ENCODE measurements at regions not wholly inside any gene's neighbourhood (a gene's known extent, or its start where the extent isn't known, plus 50 kb on each side); places are given as distances from the start of the nearest gene placed in this dataset.

- no peak for TF ChIP-seq CTCF (IDR thresholded peaks at IDR 0.05)
- no peak for TF ChIP-seq POLR2AphosphoS5 (IDR thresholded peaks at IDR 0.05; ENCODE audit: insufficient read depth in 1 of 2, low read depth in 1 of 2)
- TF ChIP-seq POLR2A (IDR thresholded peaks at IDR 0.05) = no peak
These were observed 437.4 kb upstream of the MIR17HG start for GRCh38 chr13:90910018-90910639.

Measured in vagina (tissue), 2 donors.